HG03354 (cell line): ENCODE measurements at regions not wholly inside any gene's neighbourhood (a gene's known extent, or its start where the extent isn't known, plus 50 kb on each side); places are given as distances from the start of the nearest gene placed in this dataset.

Source experiments
- ATAC-seq: cut with Tn5 transposase; IDR thresholded peaks from one replicate; pipeline ENCODE4 v1.9.1; 2021; ENCODE audit warnings: mild to moderate bottlenecking; ENCODE audit not compliant: unreplicated experiment, poor library complexity, severe bottlenecking

GRCh38 chr22:48609279-48609865, 1218.3 kb downstream of the BRD1 start:
- ATAC-seq, result no peak

- ATAC-seq, result no peak
Measured at GRCh38 chr22:48607901-48608662, 1219.6 kb downstream of the BRD1 start.

- ATAC-seq, result no peak
Measured at GRCh38 chr22:48606684-48607307, 1220.9 kb downstream of the BRD1 start.

GRCh38 chr22:48605856-48606481, 1221.7 kb downstream of the BRD1 start:
- ATAC-seq, result no peak

GRCh38 chr22:48605125-48605524, 1222.5 kb downstream of the BRD1 start:
- no peak for ATAC-seq

- ATAC-seq, result no peak
Measured at GRCh38 chr22:48603621-48604320, 1223.9 kb downstream of the BRD1 start.

- ATAC-seq, result no peak
Measured at GRCh38 chr22:48602805-48603518, 1224.7 kb downstream of the BRD1 start.

GRCh38 chr22:48600681-48601080, 1227.0 kb downstream of the BRD1 start:
- ATAC-seq, result no peak

GRCh38 chr22:48600171-48600570, 1227.5 kb downstream of the BRD1 start:
- ATAC-seq, result no peak

GRCh38 chr22:48599346-48599745, 1228.3 kb downstream of the BRD1 start:
- no peak for ATAC-seq

- no peak for ATAC-seq
Measured at GRCh38 chr22:48596111-48596850, 1231.4 kb downstream of the BRD1 start.

- ATAC-seq, result no peak
Measured at GRCh38 chr22:48595511-48595905, 1232.2 kb downstream of the BRD1 start.

GRCh38 chr22:48594757-48595510, 1232.7 kb downstream of the BRD1 start:
- ATAC-seq, result no peak

GRCh38 chr22:48594016-48594756, 1233.5 kb downstream of the BRD1 start:
- no peak for ATAC-seq

GRCh38 chr22:48593551-48593950, 1234.1 kb downstream of the BRD1 start:
- no peak for ATAC-seq

GRCh38 chr22:48592931-48593330, 1234.7 kb downstream of the BRD1 start:
- no peak for ATAC-seq

- ATAC-seq, result no peak
Measured at GRCh38 chr22:48592488-48592887, 1235.2 kb downstream of the BRD1 start.

- ATAC-seq, result no peak
Measured at GRCh38 chr22:48592066-48592345, 1235.7 kb downstream of the BRD1 start.
